GM21390 (cell line): ENCODE measurements at regions not wholly inside any gene's neighbourhood (a gene's known extent, or its start where the extent isn't known, plus 50 kb on each side); places are given as distances from the start of the nearest gene placed in this dataset.
A peak's percentile ranks its signal among the peaks of the same experiment; 100 is the strongest.

Source experiments
- ATAC-seq: cut with Tn5 transposase; IDR thresholded peaks from one replicate; pipeline ENCODE4 v1.9.1; 2021; ENCODE audit not compliant: unreplicated experiment

GRCh38 chr16:74100395-74101326, 196.0 kb upstream of the PSMD7 start:
- no peak for ATAC-seq

- ATAC-seq, result no peak
These were observed 197.1 kb upstream of the PSMD7 start for GRCh38 chr16:74099530-74099929.

GRCh38 chr16:74094962-74095361, 201.7 kb upstream of the PSMD7 start:
- ATAC-seq, result no peak

GRCh38 chr16:74094514-74094913, 202.1 kb upstream of the PSMD7 start:
- ATAC-seq, result peak; percentile 51

- no peak for ATAC-seq
These were observed 204.3 kb upstream of the PSMD7 start for GRCh38 chr16:74092336-74092735.

- ATAC-seq, result no peak
These were observed 205.7 kb upstream of the PSMD7 start for GRCh38 chr16:74090871-74091270.

GRCh38 chr16:74083541-74083940, 213.1 kb upstream of the PSMD7 start:
- no peak for ATAC-seq

- ATAC-seq, result no peak
These were observed 216.3 kb upstream of the PSMD7 start for GRCh38 chr16:74080311-74080710.

GRCh38 chr16:74079232-74079586, 217.4 kb upstream of the PSMD7 start:
- ATAC-seq, result peak; percentile 50

GRCh38 chr16:74078511-74079231, 217.9 kb upstream of the PSMD7 start:
- peak; percentile 62 for ATAC-seq

- no peak for ATAC-seq
These were observed 220.0 kb upstream of the PSMD7 start for GRCh38 chr16:74076568-74076967.

GRCh38 chr16:74075393-74075792, 221.2 kb upstream of the PSMD7 start:
- no peak for ATAC-seq

- no peak for ATAC-seq
These were observed 223.2 kb upstream of the PSMD7 start for GRCh38 chr16:74073456-74073855.

GRCh38 chr16:74071996-74072535, 224.5 kb upstream of the PSMD7 start:
- ATAC-seq, result no peak

- ATAC-seq, result no peak
These were observed 226.4 kb upstream of the PSMD7 start for GRCh38 chr16:74070237-74070636.

- no peak for ATAC-seq
These were observed 232.4 kb upstream of the PSMD7 start for GRCh38 chr16:74064120-74064735.

- ATAC-seq, result no peak
These were observed 242.8 kb upstream of the PSMD7 start for GRCh38 chr16:74053826-74054225.

- ATAC-seq, result no peak
These were observed 243.3 kb upstream of the PSMD7 start for GRCh38 chr16:74053312-74053711.

GRCh38 chr16:74052016-74052415, 244.6 kb upstream of the PSMD7 start:
- ATAC-seq, result no peak

- ATAC-seq, result no peak
These were observed 247.6 kb upstream of the PSMD7 start for GRCh38 chr16:74049027-74049426.

GRCh38 chr16:74046524-74046923, 250.1 kb upstream of the PSMD7 start:
- ATAC-seq, result no peak

- ATAC-seq, result no peak
These were observed 251.1 kb upstream of the PSMD7 start for GRCh38 chr16:74045513-74045912.
